ENCODE measurements at regions not wholly inside any gene's neighbourhood (a gene's known extent, or its start where the extent isn't known, plus 50 kb on each side); places are given as distances from the start of the nearest gene placed in this dataset.

DNA sequence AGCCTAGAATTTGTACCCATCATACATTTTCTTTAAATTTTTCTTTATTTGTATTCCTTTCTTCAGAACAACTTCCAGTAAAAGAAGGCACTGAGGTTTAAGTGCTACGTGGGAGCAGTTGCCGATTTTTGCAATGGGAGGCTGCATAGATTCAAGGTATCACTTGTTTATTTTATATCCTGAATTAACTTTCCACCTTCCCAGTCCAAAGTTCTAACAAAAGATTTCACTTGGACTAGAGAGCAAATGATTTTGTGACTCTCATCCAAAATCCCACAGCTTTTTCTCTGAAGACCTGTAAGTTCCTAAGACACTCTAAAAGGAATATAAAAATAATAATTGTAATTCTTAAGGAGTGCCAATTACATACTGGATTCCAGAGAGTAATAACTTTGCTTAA is 139.1 kb upstream of the SPRY4 start:
- Histone ChIP-seq H3K36me3 (no peaks in the 10 kb centered on the region), H3K27me3 (ENCODE audit: insufficient read depth, low read depth, severe bottlenecking) (no peaks in the 10 kb centered on the region), H3K27ac (no peak overlapping the region), H3K4me3 (ENCODE audit: low read depth, low read length) (no peak overlapping the region), H3K9me3 (ENCODE audit: severe bottlenecking) (no peaks in the 10 kb centered on the region)
- TF ChIP-seq, protein P1, sequence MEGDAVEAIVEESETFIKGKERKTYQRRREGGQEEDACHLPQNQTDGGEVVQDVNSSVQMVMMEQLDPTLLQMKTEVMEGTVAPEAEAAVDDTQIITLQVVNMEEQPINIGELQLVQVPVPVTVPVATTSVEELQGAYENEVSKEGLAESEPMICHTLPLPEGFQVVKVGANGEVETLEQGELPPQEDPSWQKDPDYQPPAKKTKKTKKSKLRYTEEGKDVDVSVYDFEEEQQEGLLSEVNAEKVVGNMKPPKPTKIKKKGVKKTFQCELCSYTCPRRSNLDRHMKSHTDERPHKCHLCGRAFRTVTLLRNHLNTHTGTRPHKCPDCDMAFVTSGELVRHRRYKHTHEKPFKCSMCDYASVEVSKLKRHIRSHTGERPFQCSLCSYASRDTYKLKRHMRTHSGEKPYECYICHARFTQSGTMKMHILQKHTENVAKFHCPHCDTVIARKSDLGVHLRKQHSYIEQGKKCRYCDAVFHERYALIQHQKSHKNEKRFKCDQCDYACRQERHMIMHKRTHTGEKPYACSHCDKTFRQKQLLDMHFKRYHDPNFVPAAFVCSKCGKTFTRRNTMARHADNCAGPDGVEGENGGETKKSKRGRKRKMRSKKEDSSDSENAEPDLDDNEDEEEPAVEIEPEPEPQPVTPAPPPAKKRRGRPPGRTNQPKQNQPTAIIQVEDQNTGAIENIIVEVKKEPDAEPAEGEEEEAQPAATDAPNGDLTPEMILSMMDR (IDR thresholded peaks at IDR 0.05; ENCODE audit: low read depth, low read length) = no peak
- no peak for DNase-seq

DNA sequence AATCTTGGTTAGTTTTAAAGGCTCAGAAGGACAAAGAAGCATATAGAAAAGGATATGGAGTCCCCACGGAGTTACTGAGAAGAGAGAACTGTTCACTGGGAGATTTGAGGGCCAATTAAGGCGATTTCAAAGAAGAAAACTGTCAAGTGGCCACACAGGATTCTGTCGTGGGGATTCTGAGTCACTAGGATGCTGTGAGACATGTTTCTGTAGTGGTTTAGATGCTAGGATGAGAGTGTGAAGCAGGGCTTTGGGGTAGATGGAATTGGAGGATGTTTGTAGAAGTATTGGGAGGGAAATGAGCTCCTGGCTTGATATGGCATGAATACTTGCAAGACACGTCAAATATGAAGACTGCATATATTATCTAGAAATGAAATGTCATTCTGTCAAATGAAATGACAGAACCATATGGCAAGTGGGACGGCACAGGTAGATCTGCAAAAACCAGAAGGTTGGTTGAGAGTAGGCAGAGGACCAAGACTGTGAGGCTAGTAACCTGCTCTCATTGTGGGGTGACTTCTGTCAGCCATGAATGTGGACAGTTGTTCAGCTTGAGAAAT is 136.3 kb upstream of the SPRY4 start:
- no peak overlapping the region for H3K4me3 ChIP-seq (ENCODE audit: low read depth, low read length)
- TF ChIP-seq, protein P1 (IDR thresholded peaks at IDR 0.05; ENCODE audit: low read depth, low read length) = no peak
- H3K36me3 ChIP-seq = no peaks in the 10 kb centered on the region
- no peak overlapping the region for H3K27ac ChIP-seq
- no peaks in the 10 kb centered on the region for H3K27me3 ChIP-seq (ENCODE audit: insufficient read depth, low read depth, severe bottlenecking)
- DNase-seq = no peak
- H3K9me3 ChIP-seq (ENCODE audit: severe bottlenecking) = no peaks in the 10 kb centered on the region

DNA sequence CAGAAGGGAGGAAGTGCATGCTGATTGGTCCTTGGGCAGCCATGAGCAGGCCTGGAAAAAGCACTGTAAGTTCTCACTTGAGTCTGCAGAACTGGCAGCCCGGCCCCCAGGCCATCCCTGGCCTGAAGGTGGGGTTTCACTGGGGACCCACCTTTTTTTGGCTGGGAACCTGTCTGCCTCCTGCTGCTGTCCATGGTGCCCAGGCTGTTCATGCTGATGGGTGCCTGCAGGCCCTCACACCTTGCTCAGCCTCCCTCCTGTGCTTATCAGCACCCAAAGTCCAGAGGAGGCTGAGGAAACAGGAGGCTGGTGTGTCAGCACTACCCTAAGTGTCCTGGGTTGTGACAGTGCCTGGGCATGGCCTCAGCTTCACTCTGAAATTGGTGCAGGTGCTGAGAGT is 134.4 kb upstream of the SPRY4 start:
- Histone ChIP-seq H3K27ac (no peak overlapping the region), H3K36me3 (no peaks in the 10 kb centered on the region), H3K4me3 (ENCODE audit: low read depth, low read length) (no peak overlapping the region), H3K27me3 (ENCODE audit: insufficient read depth, low read depth, severe bottlenecking) (no peaks in the 10 kb centered on the region), H3K9me3 (ENCODE audit: severe bottlenecking) (no peaks in the 10 kb centered on the region)
- TF ChIP-seq, protein P1 (IDR thresholded peaks at IDR 0.05; ENCODE audit: low read depth, low read length) = no peak
- no peak for DNase-seq

DNA sequence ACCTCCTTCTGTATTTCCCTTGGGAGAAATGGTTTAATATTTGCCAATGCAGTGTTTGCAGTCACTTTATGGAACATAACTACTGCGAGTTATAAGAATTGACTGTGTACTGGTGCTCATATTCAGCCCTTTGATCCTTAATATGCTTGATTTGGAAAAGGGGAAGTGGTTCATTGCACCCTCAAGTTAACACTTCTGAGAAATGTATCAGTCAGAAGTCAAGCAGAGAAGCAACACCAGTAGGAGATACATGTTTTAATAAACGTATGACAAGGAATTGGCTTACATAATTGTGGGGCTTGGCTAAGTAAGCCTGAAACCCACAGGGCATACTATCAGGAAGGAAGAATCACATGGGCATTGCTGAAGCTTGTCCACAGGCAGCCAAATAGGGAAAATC is 131.0 kb upstream of the SPRY4 start:
- no peak overlapping the region for H3K27ac ChIP-seq
- H3K4me3 ChIP-seq (ENCODE audit: low read depth, low read length) = no peak overlapping the region
- no peaks in the 10 kb centered on the region for H3K36me3 ChIP-seq
- H3K9me3 ChIP-seq (ENCODE audit: severe bottlenecking) = no peaks in the 10 kb centered on the region
- no peak for DNase-seq
- TF ChIP-seq, protein P1 (IDR thresholded peaks at IDR 0.05; ENCODE audit: low read depth, low read length) = no peak
- no peaks in the 10 kb centered on the region for H3K27me3 ChIP-seq (ENCODE audit: insufficient read depth, low read depth, severe bottlenecking)

DNA sequence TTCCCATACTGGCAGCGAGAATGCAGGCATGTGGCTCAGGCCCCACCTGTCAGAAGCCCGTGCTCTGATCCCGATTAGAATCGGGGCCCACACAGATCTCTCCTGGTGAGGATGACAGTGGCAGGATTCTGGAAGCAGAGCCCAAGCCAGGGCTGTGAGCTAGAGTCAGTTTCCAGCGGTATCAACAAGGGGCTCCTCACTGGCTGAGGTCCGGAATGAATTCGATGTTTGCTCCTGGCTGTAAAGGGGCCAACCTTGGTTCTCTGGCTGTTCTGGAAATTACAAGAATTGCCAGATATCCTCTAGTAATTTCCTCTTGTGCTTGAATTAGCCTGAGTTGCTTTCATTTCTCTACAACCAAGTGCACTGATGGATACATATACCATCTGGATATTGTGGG is 129.1 kb upstream of the SPRY4 start:
- Histone ChIP-seq H3K4me3 (ENCODE audit: low read depth, low read length) (no peak overlapping the region), H3K27me3 (ENCODE audit: insufficient read depth, low read depth, severe bottlenecking) (no peaks in the 10 kb centered on the region), H3K36me3 (no peaks in the 10 kb centered on the region), H3K27ac (peak overlapping the region; percentile 29; the same call in 1 of the 2 replicates), H3K9me3 (ENCODE audit: severe bottlenecking) (no peaks in the 10 kb centered on the region)
- peak; percentile 80 for DNase-seq
- TF ChIP-seq, protein P1 (IDR thresholded peaks at IDR 0.05; ENCODE audit: low read depth, low read length) = no peak

DNA sequence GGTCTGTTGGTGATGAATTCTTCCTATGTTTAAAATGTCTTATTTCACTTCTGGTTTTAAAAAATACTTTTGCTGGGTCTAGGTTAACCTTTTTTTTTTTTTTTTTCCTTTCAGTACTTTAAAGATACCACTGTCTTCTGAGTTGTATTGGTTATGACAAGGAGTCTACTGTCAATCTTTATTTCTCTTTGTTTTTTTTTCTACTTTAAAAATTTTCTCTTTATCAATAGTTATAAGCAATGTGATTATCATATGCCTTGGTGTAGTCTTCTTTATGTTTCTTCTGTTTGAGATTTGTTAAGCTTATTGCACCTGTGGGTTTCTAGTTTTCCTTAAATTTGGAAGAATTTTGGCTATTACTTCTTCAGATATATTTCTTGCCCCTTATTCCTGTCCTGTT is 125.6 kb upstream of the SPRY4 start:
- TF ChIP-seq, protein P1 (IDR thresholded peaks at IDR 0.05; ENCODE audit: low read depth, low read length) = no peak
- no peaks in the 10 kb centered on the region for H3K27me3 ChIP-seq (ENCODE audit: insufficient read depth, low read depth, severe bottlenecking)
- H3K9me3 ChIP-seq (ENCODE audit: severe bottlenecking) = no peaks in the 10 kb centered on the region
- no peak for DNase-seq
- H3K27ac ChIP-seq = no peak overlapping the region
- no peak overlapping the region for H3K4me3 ChIP-seq (ENCODE audit: low read depth, low read length)
- no peaks in the 10 kb centered on the region for H3K36me3 ChIP-seq
